ENCODE measurements at regions not wholly inside any gene's neighbourhood (a gene's known extent, or its start where the extent isn't known, plus 50 kb on each side); places are given as distances from the start of the nearest gene placed in this dataset.

- no peak for DNase-seq (ENCODE audit: low spot score)
Observed at GRCh38 chr2:7467782-7468447, 550.7 kb downstream of the RNF144A start.

- no peak for DNase-seq (ENCODE audit: low spot score)
Observed at GRCh38 chr2:7468448-7468828, 551.2 kb downstream of the RNF144A start.

GRCh38 chr2:7468955-7469354, 551.7 kb downstream of the RNF144A start:
- no peak for DNase-seq (ENCODE audit: low spot score)

- DNase-seq (ENCODE audit: low spot score): no peak
Observed at GRCh38 chr2:7471185-7471584, 554.0 kb downstream of the RNF144A start.

GRCh38 chr2:7472465-7472864, 555.3 kb downstream of the RNF144A start:
- no peak for DNase-seq (ENCODE audit: low spot score)

GRCh38 chr2:7473135-7473771, 556.0 kb downstream of the RNF144A start:
- DNase-seq (ENCODE audit: low spot score): no peak

GRCh38 chr2:7476371-7476770, 559.2 kb downstream of the RNF144A start:
- DNase-seq (ENCODE audit: low spot score): no peak

- DNase-seq (ENCODE audit: low spot score): no peak
Observed at GRCh38 chr2:7479603-7480002, 562.4 kb downstream of the RNF144A start.

- no peak for DNase-seq (ENCODE audit: low spot score)
Observed at GRCh38 chr2:7480431-7480830, 563.2 kb downstream of the RNF144A start.

GRCh38 chr2:7490672-7491071, 573.5 kb downstream of the RNF144A start:
- no peak for DNase-seq (ENCODE audit: low spot score)

GRCh38 chr2:7492719-7493118, 575.5 kb downstream of the RNF144A start:
- no peak for DNase-seq (ENCODE audit: low spot score)

GRCh38 chr2:7497178-7497577, 580.0 kb downstream of the RNF144A start:
- no peak for DNase-seq (ENCODE audit: low spot score)

- no peak for DNase-seq (ENCODE audit: low spot score)
Observed at GRCh38 chr2:7499018-7499417, 581.8 kb downstream of the RNF144A start.

- DNase-seq (ENCODE audit: low spot score): no peak
Observed at GRCh38 chr2:7502336-7502735, 585.1 kb downstream of the RNF144A start.

GRCh38 chr2:7508296-7508943, 591.2 kb downstream of the RNF144A start:
- DNase-seq (ENCODE audit: low spot score): no peak

- DNase-seq (ENCODE audit: low spot score): no peak
Observed at GRCh38 chr2:7510353-7510752, 593.1 kb downstream of the RNF144A start.

GRCh38 chr2:7513834-7514233, 596.6 kb downstream of the RNF144A start:
- no peak for DNase-seq (ENCODE audit: low spot score)

GRCh38 chr2:7515327-7515726, 598.1 kb downstream of the RNF144A start:
- DNase-seq (ENCODE audit: low spot score): no peak

GRCh38 chr2:7516484-7517063, 599.4 kb downstream of the RNF144A start:
- peak; percentile 14 for DNase-seq (ENCODE audit: low spot score)

GRCh38 chr2:7517088-7517487, 599.9 kb downstream of the RNF144A start:
- DNase-seq (ENCODE audit: low spot score): no peak

- DNase-seq (ENCODE audit: low spot score): no peak
Observed at GRCh38 chr2:7517851-7518250, 600.6 kb downstream of the RNF144A start.

GRCh38 chr2:7523481-7524120, 606.4 kb downstream of the RNF144A start:
- no peak for DNase-seq (ENCODE audit: low spot score)

- no peak for DNase-seq (ENCODE audit: low spot score)
Observed at GRCh38 chr2:7524195-7524594, 607.0 kb downstream of the RNF144A start.

Data from putamen (tissue), 1 donor.